Sigmoid colon (tissue), 4 donors: ENCODE measurements at regions not wholly inside any gene's neighbourhood (a gene's known extent, or its start where the extent isn't known, plus 50 kb on each side); places are given as distances from the start of the nearest gene placed in this dataset.

Source experiments
- EP300 ChIP-seq, 4 donors: sonication (generic); formaldehyde crosslinking; IDR thresholded peaks; one replicate each; pipeline ENCODE4 v1.6.1; 2017; ENCODE audit warnings: antibody characterized with exemption in 4 of 4
- TF ChIP-seq, protein P1 (sequence below), 4 experiments: fragments of 450-650 bp in 3 of 4; fragments of 200-600 bp in 1 of 4; IDR thresholded peaks; one replicate each; pipeline ENCODE4 v1.5.1; 2016 to 2019; ENCODE audit warnings: antibody characterized with exemption in 4 of 4, mild to moderate bottlenecking in 3 of 4, moderate library complexity in 2 of 4

DNA sequence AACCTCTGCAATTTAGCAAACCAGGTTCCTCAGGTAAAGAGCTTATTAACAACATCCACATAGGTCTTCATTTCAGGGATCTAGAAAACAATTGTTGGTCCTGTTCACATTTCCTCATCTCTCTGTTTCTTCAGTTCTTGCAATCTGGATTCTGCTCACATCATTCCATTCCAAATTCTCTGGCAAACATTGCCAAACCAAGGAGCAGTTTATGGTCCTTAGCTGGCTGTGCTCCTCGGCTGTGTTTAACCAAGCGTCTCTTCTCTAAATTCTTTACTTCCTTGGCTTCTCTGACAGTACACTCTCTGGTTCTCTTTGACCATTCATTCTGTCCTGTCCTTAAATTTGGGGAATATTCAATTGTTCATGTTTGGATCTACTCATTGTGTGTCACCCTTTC lies 65.8 kb upstream of the RANBP3L start:
- TF ChIP-seq, protein P1, sequence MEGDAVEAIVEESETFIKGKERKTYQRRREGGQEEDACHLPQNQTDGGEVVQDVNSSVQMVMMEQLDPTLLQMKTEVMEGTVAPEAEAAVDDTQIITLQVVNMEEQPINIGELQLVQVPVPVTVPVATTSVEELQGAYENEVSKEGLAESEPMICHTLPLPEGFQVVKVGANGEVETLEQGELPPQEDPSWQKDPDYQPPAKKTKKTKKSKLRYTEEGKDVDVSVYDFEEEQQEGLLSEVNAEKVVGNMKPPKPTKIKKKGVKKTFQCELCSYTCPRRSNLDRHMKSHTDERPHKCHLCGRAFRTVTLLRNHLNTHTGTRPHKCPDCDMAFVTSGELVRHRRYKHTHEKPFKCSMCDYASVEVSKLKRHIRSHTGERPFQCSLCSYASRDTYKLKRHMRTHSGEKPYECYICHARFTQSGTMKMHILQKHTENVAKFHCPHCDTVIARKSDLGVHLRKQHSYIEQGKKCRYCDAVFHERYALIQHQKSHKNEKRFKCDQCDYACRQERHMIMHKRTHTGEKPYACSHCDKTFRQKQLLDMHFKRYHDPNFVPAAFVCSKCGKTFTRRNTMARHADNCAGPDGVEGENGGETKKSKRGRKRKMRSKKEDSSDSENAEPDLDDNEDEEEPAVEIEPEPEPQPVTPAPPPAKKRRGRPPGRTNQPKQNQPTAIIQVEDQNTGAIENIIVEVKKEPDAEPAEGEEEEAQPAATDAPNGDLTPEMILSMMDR (IDR thresholded peaks at IDR 0.05), result no peak
- TF ChIP-seq EP300 (IDR thresholded peaks at IDR 0.05), result no peak
